GM18505 (cell line): ENCODE measurements at regions not wholly inside any gene's neighbourhood (a gene's known extent, or its start where the extent isn't known, plus 50 kb on each side); places are given as distances from the start of the nearest gene placed in this dataset.
"Not testable (repeated sequence)": the region's sequence is repeated elsewhere in the genome, so short reads cannot be mapped to it uniquely, and the experiment has no call there.

Source experiments
- ATAC-seq: cut with Tn5 transposase; IDR thresholded peaks from one replicate; pipeline ENCODE4 v1.9.1; 2021; ENCODE audit not compliant: unreplicated experiment
- POLR2A ChIP-seq: IDR thresholded peaks from 4 replicates; pipeline ENCODE4 v1.6.1; 2011; ENCODE audit warnings: borderline replicate concordance; ENCODE audit not compliant: insufficient read depth, insufficient read length; ENCODE audit errors: extremely low read depth

- no peak for ATAC-seq
- TF ChIP-seq POLR2A = no peak
Measured at GRCh38 chr13:50426927-50427326, 411.7 kb downstream of the KCNRG start.

- ATAC-seq = not testable (repeated sequence)
Measured at GRCh38 chr13:50427511-50427910, 412.3 kb downstream of the KCNRG start.

GRCh38 chr13:50428183-50428877, 413.1 kb downstream of the KCNRG start:
- no peak for TF ChIP-seq POLR2A

GRCh38 chr13:50435011-50435410, 408.5 kb downstream of the DLEU7 start:
- TF ChIP-seq POLR2A = no peak
- no peak for ATAC-seq

More at GRCh38 chr13:50428183-50428877, 413.1 kb downstream of the KCNRG start:
- no peak for ATAC-seq

- ATAC-seq = no peak
- no peak for TF ChIP-seq POLR2A
Measured at GRCh38 chr13:50437252-50437651, 406.2 kb downstream of the DLEU7 start.

- TF ChIP-seq POLR2A = no peak
- ATAC-seq = no peak
Measured at GRCh38 chr13:50438351-50438750, 405.1 kb downstream of the DLEU7 start.

GRCh38 chr13:50441130-50441529, 402.4 kb downstream of the DLEU7 start:
- TF ChIP-seq POLR2A = no peak
- ATAC-seq = no peak

- no peak for TF ChIP-seq POLR2A
- ATAC-seq = no peak
Measured at GRCh38 chr13:50444726-50445125, 398.8 kb downstream of the DLEU7 start.

- no peak for TF ChIP-seq POLR2A
- ATAC-seq = no peak
Measured at GRCh38 chr13:50446611-50447010, 396.9 kb downstream of the DLEU7 start.

GRCh38 chr13:50448535-50448998, 394.9 kb downstream of the DLEU7 start:
- no peak for ATAC-seq
- no peak for TF ChIP-seq POLR2A

- TF ChIP-seq POLR2A = no peak
- no peak for ATAC-seq
Measured at GRCh38 chr13:50449465-50449864, 394.0 kb downstream of the DLEU7 start.

- ATAC-seq = no peak
- no peak for TF ChIP-seq POLR2A
Measured at GRCh38 chr13:50450279-50450678, 393.2 kb downstream of the DLEU7 start.

GRCh38 chr13:50451609-50452008, 391.9 kb downstream of the DLEU7 start:
- TF ChIP-seq POLR2A = no peak
- ATAC-seq = no peak

- no peak for TF ChIP-seq POLR2A
- no peak for ATAC-seq
Measured at GRCh38 chr13:50452028-50452427, 391.5 kb downstream of the DLEU7 start.

GRCh38 chr13:50452756-50453155, 390.7 kb downstream of the DLEU7 start:
- ATAC-seq = no peak
- no peak for TF ChIP-seq POLR2A
